Esophagus muscularis mucosa (tissue), 4 donors: ENCODE measurements at regions not wholly inside any gene's neighbourhood (a gene's known extent, or its start where the extent isn't known, plus 50 kb on each side); places are given as distances from the start of the nearest gene placed in this dataset.
"Not testable (repeated sequence)": the region's sequence is repeated elsewhere in the genome, so short reads cannot be mapped to it uniquely, and the experiment has no call there.

Source experiments
- EP300 ChIP-seq: sonication (generic); formaldehyde crosslinking; IDR thresholded peaks from one replicate; pipeline ENCODE4 v1.6.1; 2017; ENCODE audit warnings: antibody characterized with exemption
- POLR2A ChIP-seq: fragments of 450-650 bp; IDR thresholded peaks from one replicate; pipeline ENCODE4 v1.6.1; 2017; ENCODE audit warnings: antibody characterized with exemption, moderate library complexity, mild to moderate bottlenecking, low read depth
- POLR2AphosphoS5 ChIP-seq, 2 donors: sonication (generic); formaldehyde crosslinking; IDR thresholded peaks; one replicate each; pipeline ENCODE4 v1.6.1; 2017; ENCODE audit warnings: antibody characterized with exemption in 2 of 2
- TF ChIP-seq, protein P1 (sequence below), 3 experiments: fragments of 200-600 bp in 2 of 3; fragments of 450-650 bp in 1 of 3; sonication (generic) in 2 of 3; IDR thresholded peaks; one replicate each; pipeline ENCODE4 v1.5.1; 2017 to 2019; ENCODE audit warnings: antibody characterized with exemption in 3 of 3, mild to moderate bottlenecking in 2 of 3, moderate library complexity in 1 of 3

- TF ChIP-seq, protein P1, sequence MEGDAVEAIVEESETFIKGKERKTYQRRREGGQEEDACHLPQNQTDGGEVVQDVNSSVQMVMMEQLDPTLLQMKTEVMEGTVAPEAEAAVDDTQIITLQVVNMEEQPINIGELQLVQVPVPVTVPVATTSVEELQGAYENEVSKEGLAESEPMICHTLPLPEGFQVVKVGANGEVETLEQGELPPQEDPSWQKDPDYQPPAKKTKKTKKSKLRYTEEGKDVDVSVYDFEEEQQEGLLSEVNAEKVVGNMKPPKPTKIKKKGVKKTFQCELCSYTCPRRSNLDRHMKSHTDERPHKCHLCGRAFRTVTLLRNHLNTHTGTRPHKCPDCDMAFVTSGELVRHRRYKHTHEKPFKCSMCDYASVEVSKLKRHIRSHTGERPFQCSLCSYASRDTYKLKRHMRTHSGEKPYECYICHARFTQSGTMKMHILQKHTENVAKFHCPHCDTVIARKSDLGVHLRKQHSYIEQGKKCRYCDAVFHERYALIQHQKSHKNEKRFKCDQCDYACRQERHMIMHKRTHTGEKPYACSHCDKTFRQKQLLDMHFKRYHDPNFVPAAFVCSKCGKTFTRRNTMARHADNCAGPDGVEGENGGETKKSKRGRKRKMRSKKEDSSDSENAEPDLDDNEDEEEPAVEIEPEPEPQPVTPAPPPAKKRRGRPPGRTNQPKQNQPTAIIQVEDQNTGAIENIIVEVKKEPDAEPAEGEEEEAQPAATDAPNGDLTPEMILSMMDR (IDR thresholded peaks at IDR 0.05), result not testable (repeated sequence)
- not testable (repeated sequence) for TF ChIP-seq POLR2A; POLR2AphosphoS5 (IDR thresholded peaks at IDR 0.05); EP300
Observed at GRCh38 chr1:67513392-67514294, 83.4 kb upstream of the SERBP1 start.
